ENCODE measurements at regions not wholly inside any gene's neighbourhood (a gene's known extent, or its start where the extent isn't known, plus 50 kb on each side); places are given as distances from the start of the nearest gene placed in this dataset.

GRCh38 chr6:14948586-14949245 lies 297.2 kb upstream of the JARID2 start:
- Histone ChIP-seq H3K36me3 (ENCODE audit: insufficient read depth) (no peaks in the 10 kb centered on the region), H4K20me1 (replicated peaks; ENCODE audit: insufficient read depth) (no peaks in the 10 kb centered on the region), H3K4me3 (no peak overlapping the region), H3K27me3 (ENCODE audit: insufficient read depth) (no peaks in the 10 kb centered on the region), H3K4me1 (ENCODE audit: insufficient read depth) (no peaks in the 10 kb centered on the region), H3K79me2 (replicated peaks; ENCODE audit: insufficient read depth) (no peaks in the 10 kb centered on the region; the same call in 1 of the 2 replicates), H3K4me2 (no peak overlapping the region), H3F3A (replicated peaks; ENCODE audit: low read depth) (no peaks in the 10 kb centered on the region; the same call in 1 of the 2 replicates), H2AFZ (no peak overlapping the region), H3K27ac (ENCODE audit: low read depth) (no peak overlapping the region), H3K9me2 (ENCODE audit: insufficient read depth) (no peaks in the 10 kb centered on the region)
- ATAC-seq, result no peak
- peaks cover 3% of the 10 kb centered on the region for H3K27me3 Mint-ChIP-seq (ENCODE audit: insufficient read depth, low read depth, poor library complexity)
- DNase-seq (ENCODE audit: low spot score), result no peak
- H3K36me3 Mint-ChIP-seq (ENCODE audit: low read depth), result peaks cover under 1% of the 10 kb centered on the region; the same call in 1 of the 3 replicates
- peaks cover 4% of the 10 kb centered on the region; the same call in 2 of the 3 replicates for H3K4me1 Mint-ChIP-seq
- H3K27ac Mint-ChIP-seq, result no peak overlapping the region; the same call in 1 of the 2 replicates
- no peaks in the 10 kb centered on the region for H3K9me3 Mint-ChIP-seq
- TF ChIP-seq CTCF (conservative IDR thresholded peaks at IDR 0.05; ENCODE audit: low read depth in 2 of 2), result no peak
- no peak for TF ChIP-seq EZH2 (IDR thresholded peaks at IDR 0.05; ENCODE audit: low read depth, unreplicated experiment)
- no peak for TF ChIP-seq JUNB (IDR thresholded peaks at IDR 0.05; ENCODE audit: unreplicated experiment)
- TF ChIP-seq EZH2phosphoT487 (IDR thresholded peaks at IDR 0.05; ENCODE audit: unreplicated experiment), result no peak
- no peak for TF ChIP-seq REST (IDR thresholded peaks at IDR 0.05; ENCODE audit: unreplicated experiment)
- no peak for TF ChIP-seq STAT1 (IDR thresholded peaks at IDR 0.05; ENCODE audit: unreplicated experiment)
- TF ChIP-seq POLR2AphosphoS5 (IDR thresholded peaks at IDR 0.05; ENCODE audit: low read depth), result no peak
- no peak for TF ChIP-seq ZNF462 (CRISPR knock-in tag; IDR thresholded peaks at IDR 0.05)
- TF ChIP-seq ETS1 (IDR thresholded peaks at IDR 0.05), result no peak
- no peak for TF ChIP-seq ZNF331 (CRISPR knock-in tag; IDR thresholded peaks at IDR 0.05; ENCODE audit: low read depth)
- TF ChIP-seq NANOG (IDR thresholded peaks at IDR 0.05; ENCODE audit: borderline replicate concordance), result no peak
- no peak for TF ChIP-seq CREB1 (CRISPR knock-in tag; IDR thresholded peaks at IDR 0.05; ENCODE audit: low read depth)
- TF ChIP-seq ZNF114 (CRISPR knock-in tag; IDR thresholded peaks at IDR 0.05), result no peak
- no peak overlapping the region for H3K4me3 Mint-ChIP-seq
